SU-DHL-6 (cell line): ENCODE measurements at regions not wholly inside any gene's neighbourhood (a gene's known extent, or its start where the extent isn't known, plus 50 kb on each side); places are given as distances from the start of the nearest gene placed in this dataset.

Source experiments
- CTCF ChIP-seq: fragments of 200-600 bp; sonication (generic); IDR thresholded peaks from one replicate; pipeline ENCODE4 v1.5.1; 2017; ENCODE audit warnings: antibody characterized with exemption, mild to moderate bottlenecking, low read length, moderate library complexity; ENCODE audit not compliant: insufficient read depth, poor library complexity, severe bottlenecking
- EZH2phosphoT487 ChIP-seq: fragments of 200-600 bp; sonication (generic), shearing (Covaris generic); conservative IDR thresholded peaks from 2 replicates; pipeline ENCODE4 v1.6.1; 2018; ENCODE audit warnings: mild to moderate bottlenecking, antibody characterized with exemption, low read length, moderate library complexity, mixed read lengths

- TF ChIP-seq EZH2phosphoT487 (no peak), CTCF (no peak)
These were observed 482.9 kb downstream of the TMEM38B start for GRCh38 chr9:106177216-106177615.
